ENCODE measurements at regions not wholly inside any gene's neighbourhood (a gene's known extent, or its start where the extent isn't known, plus 50 kb on each side); places are given as distances from the start of the nearest gene placed in this dataset.

- no peak for TF ChIP-seq CTCF (IDR thresholded peaks at IDR 0.05; ENCODE audit: low read length, missing control alignments)
- DNase-seq (ENCODE audit: low read depth) = no peak
Measured at GRCh38 chr10:106399112-106399511, 765.4 kb downstream of the SORCS1 start.

DNA sequence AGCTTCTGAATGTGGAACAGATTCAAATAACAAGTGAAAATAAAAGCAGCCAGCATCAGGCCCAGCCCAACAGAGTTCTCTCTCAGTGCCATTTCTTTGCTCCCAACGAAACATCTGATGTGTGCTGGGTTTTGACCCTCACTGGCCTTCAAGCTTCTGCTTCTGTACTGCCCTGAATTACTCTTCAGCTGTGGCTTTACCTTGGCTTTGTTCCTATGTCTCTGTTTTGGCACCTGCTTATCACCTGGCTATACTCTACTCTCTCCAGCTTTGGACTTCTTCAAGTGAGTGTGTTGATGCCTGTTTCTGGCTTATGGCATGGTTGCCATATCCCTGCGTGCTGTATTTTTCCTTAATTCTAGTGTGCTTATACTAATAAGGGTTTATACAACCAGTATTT, 768.3 kb downstream of the SORCS1 start:
- DNase-seq (ENCODE audit: low read depth) = no peak
- no peak overlapping the region for H3K4me3 ChIP-seq (replicated peaks; ENCODE audit: low read depth, low read length)
- no peak for TF ChIP-seq CTCF (IDR thresholded peaks at IDR 0.05; ENCODE audit: low read length, missing control alignments)

More at GRCh38 chr10:106399112-106399511, 765.4 kb downstream of the SORCS1 start:
- no peak overlapping the region for H3K4me3 ChIP-seq (replicated peaks; ENCODE audit: low read depth, low read length)

DNA sequence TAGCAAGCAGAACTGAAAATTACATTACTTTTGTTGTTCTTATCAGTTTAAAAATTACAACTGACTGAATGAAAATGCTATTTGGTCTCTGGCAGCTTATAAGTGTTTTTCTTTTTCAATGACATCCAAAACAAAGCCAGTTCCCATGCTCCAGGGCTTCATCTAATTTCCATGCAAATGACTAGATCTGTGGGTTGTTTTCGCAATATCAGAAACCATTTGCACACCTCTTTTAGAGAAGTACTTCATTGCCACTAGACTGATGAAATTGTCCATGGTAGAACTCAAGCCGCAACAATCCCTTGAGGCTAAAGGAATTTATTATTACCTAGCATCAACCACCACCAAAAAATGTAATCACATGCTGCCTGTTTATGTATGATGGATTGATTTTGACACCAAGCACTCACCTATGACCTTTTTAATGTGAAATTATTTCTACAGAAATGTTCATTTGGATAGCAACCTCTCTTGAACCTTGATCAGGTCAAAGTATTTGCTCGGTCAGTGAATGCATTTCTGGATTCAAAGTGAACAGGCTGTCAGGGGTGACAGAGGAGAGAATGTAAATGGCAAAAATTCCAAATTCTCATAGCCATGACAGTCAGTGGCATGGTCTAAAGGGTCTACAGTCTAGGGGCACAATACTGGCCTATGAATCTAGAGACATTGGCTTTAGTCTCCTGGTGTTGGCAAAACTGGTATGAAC, 769.3 kb downstream of the SORCS1 start:
- no peak for DNase-seq (ENCODE audit: low read depth)
- TF ChIP-seq CTCF (IDR thresholded peaks at IDR 0.05; ENCODE audit: low read length, missing control alignments) = no peak
- no peak overlapping the region for H3K4me3 ChIP-seq (replicated peaks; ENCODE audit: low read depth, low read length)

GRCh38 chr10:106392778-106393177, 771.7 kb downstream of the SORCS1 start:
- no peak for TF ChIP-seq CTCF (IDR thresholded peaks at IDR 0.05; ENCODE audit: low read length, missing control alignments)
- no peak overlapping the region for H3K4me3 ChIP-seq (replicated peaks; ENCODE audit: low read depth, low read length)
- DNase-seq (ENCODE audit: low read depth) = no peak

- TF ChIP-seq CTCF (IDR thresholded peaks at IDR 0.05; ENCODE audit: low read length, missing control alignments) = no peak
- peak; percentile 53 for DNase-seq (ENCODE audit: low read depth)
- H3K4me3 ChIP-seq (replicated peaks; ENCODE audit: low read depth, low read length) = no peak overlapping the region
Measured at GRCh38 chr10:106387063-106387462, 777.4 kb downstream of the SORCS1 start.

DNA sequence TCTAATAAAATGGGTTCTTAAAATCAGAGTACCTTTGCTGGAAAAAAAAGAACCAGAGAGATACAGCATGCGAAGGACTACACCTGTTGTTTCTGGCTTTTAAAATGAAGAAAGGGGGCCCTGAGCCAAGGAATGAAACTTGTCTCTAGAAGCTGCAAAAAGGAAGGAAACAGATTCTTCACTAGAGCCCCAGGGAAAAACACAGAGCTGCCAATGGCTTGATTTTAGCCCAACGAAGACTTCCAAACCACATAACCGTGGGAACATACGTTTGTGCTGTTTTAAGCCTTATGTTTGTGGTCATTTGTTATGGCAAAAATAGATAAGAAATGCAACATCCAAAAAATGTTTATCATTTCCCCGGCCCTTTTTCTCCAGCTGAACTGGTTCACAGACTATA, 780.0 kb downstream of the SORCS1 start:
- no peak for TF ChIP-seq CTCF (IDR thresholded peaks at IDR 0.05; ENCODE audit: low read length, missing control alignments)

GRCh38 chr10:106380706-106381105, 783.8 kb downstream of the SORCS1 start:
- TF ChIP-seq CTCF (IDR thresholded peaks at IDR 0.05; ENCODE audit: low read length, missing control alignments) = no peak
- no peak overlapping the region for H3K4me3 ChIP-seq (replicated peaks; ENCODE audit: low read depth, low read length)
- DNase-seq (ENCODE audit: low read depth) = no peak

More for the DNA sequence above, 780.0 kb downstream of the SORCS1 start:
- no peak overlapping the region for H3K4me3 ChIP-seq (replicated peaks; ENCODE audit: low read depth, low read length)
- DNase-seq (ENCODE audit: low read depth) = peak; percentile 70
